HG03460 (cell line): ENCODE measurements at regions not wholly inside any gene's neighbourhood (a gene's known extent, or its start where the extent isn't known, plus 50 kb on each side); places are given as distances from the start of the nearest gene placed in this dataset.

Source experiments
- ATAC-seq: cut with Tn5 transposase; IDR thresholded peaks from one replicate; pipeline ENCODE4 v1.9.1; 2021; ENCODE audit not compliant: unreplicated experiment

GRCh38 chr11:130636722-130637464 lies 188.4 kb downstream of the ADAMTS15 start:
- ATAC-seq, result peak; percentile 69

DNA sequence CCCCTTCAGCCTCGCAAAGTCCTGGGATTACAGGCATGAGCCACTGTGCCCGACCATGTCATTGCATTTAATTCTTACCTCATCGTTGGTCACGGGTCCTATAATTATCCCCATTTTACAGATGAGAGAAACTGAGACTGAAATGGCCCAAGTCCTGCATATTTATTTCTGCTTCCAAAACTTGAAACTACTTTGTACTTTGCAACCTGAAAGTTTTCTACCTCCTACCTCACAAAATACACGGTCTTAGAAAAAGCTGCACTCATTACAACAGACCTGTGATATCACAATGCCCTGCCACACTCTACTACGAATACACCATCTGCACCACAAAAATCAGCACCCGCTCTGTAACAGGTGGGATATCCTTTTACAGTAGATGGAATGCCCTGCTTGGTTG lies 189.1 kb downstream of the ADAMTS15 start:
- ATAC-seq, result no peak

GRCh38 chr11:130638033-130638432 lies 189.6 kb downstream of the ADAMTS15 start:
- ATAC-seq, result no peak

GRCh38 chr11:130638624-130639023 lies 190.2 kb downstream of the ADAMTS15 start:
- ATAC-seq, result no peak

- no peak for ATAC-seq
Observed at GRCh38 chr11:130639369-130639768, 190.9 kb downstream of the ADAMTS15 start.

- ATAC-seq, result no peak
Observed at GRCh38 chr11:130640526-130640925, 192.1 kb downstream of the ADAMTS15 start.

DNA sequence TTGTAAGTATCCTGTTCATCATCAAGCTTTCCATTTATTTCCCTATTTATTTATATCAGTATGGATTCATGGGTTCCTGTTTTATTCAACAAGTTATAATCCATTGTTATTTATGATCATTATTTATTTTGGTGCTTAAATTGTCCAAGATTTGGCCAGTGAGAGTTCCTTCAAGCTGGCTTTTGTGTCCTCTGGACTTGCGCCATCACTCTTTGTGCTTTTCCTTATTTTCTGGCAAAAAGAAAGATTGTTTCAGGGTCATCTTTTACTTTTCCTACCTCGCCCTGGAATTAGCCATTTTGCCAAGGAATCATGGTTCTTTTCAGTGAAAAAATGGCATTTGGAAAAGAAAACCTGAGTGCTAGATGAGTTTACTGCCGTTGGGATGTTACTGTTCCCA lies 193.4 kb downstream of the ADAMTS15 start:
- no peak for ATAC-seq

GRCh38 chr11:130642994-130643393 lies 194.5 kb downstream of the ADAMTS15 start:
- ATAC-seq, result no peak

- no peak for ATAC-seq
Observed at GRCh38 chr11:130644187-130644586, 195.7 kb downstream of the ADAMTS15 start.

- ATAC-seq, result no peak
Observed at GRCh38 chr11:130645164-130645842, 196.9 kb downstream of the ADAMTS15 start.

DNA sequence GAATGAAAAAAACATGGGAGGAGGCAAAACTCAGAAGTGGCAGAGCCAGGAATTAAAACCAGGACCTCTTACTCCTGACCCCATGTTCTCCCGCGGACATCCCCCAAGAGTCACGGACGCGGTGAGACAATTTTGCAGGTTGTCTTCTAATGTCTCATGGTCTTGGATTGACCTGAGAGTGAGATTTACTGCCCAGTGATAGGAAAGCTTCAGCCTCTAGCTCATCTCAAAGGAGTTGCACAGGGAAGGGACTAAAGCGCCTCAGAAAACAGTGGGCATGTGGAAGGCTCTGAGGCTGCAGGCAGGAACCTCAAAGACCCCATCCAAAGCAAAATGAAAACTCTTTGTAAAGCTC lies 197.4 kb downstream of the ADAMTS15 start:
- no peak for ATAC-seq

- no peak for ATAC-seq
Observed at GRCh38 chr11:130646881-130647280, 198.4 kb downstream of the ADAMTS15 start.

GRCh38 chr11:130647371-130647770 lies 198.9 kb downstream of the ADAMTS15 start:
- no peak for ATAC-seq

GRCh38 chr11:130649801-130650200 lies 201.4 kb downstream of the ADAMTS15 start:
- ATAC-seq, result no peak

DNA sequence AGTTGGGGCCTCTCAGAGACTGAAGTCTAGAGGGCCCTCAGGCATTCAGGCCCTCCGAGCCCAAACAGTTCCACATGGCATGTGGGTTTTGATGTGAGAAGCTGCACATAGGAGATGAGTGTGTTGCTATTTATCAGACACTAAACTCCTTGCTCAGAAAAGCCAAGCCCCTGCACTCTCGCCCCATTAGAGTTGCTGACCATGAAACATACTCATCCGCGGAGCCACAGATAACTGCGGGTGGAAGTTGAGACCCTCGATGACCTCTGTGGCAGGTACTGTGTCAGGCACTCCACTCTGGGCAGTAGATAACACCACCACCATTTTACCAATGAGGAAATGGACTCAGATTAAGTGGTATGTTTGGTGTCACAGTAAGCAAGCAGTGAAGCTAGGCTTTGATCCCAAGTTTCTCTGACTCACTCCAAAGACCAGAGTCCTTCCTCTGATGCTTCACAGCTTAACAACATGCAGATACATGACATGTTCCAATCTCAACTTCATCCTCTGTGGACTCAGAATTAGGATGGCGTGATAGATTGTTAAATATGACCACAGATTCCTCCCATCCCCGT lies 202.1 kb downstream of the ADAMTS15 start:
- ATAC-seq, result no peak

- ATAC-seq, result no peak
Observed at GRCh38 chr11:130651066-130651855, 202.8 kb downstream of the ADAMTS15 start.

GRCh38 chr11:130652671-130653335 lies 204.4 kb downstream of the ADAMTS15 start:
- no peak for ATAC-seq

DNA sequence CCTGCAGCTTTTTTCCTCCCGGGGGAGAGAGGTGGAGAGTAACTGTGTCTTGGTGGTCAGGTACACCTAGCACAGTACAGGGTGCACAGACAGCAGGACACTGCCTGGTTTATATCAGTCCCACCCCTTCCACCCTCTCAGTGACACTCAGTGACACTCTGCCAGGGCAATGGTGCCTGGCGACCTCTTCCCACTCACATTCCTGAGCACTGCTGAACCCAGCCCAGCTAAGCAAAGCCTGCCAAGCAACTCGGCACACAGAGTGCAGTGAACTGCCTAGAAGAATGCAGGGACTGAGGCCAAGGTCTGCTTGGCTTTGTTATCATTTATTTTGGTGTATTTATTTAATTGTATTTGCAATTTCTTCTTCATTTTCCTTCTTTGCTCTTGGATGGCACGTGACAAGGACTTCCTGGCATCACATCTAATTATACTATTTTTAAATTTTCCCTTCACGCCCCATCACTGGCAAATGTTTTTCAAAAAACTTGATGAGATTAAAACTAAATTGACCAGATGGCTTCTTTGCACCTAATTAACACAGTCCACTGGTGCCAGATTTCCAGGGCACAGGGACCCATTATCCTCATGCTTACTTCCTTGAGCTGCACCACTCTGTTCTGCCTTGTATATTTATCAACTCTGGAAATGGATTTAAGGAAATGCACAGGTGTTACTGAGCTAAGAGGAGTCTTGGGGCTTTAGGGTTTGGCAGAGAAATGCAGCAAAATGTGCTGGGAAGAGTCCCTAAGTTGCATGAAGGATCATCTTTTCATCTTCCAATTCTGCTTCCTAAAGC lies 205.6 kb downstream of the ADAMTS15 start:
- no peak for ATAC-seq

GRCh38 chr11:130655300-130655699 lies 206.9 kb downstream of the ADAMTS15 start:
- ATAC-seq, result no peak

GRCh38 chr11:130666781-130667251 lies 218.4 kb downstream of the ADAMTS15 start:
- no peak for ATAC-seq
